ENCODE measurements at regions not wholly inside any gene's neighbourhood (a gene's known extent, or its start where the extent isn't known, plus 50 kb on each side); places are given as distances from the start of the nearest gene placed in this dataset.

- DNase-seq = no peak
Observed at GRCh38 chr10:70939441-70940003, 51.2 kb upstream of the PCBD1 start.

- peak; percentile 68 for DNase-seq
Observed at GRCh38 chr10:70940834-70941568, 52.6 kb upstream of the PCBD1 start.

- no peak for DNase-seq
Observed at GRCh38 chr10:70942125-70942524, 53.8 kb upstream of the PCBD1 start.

GRCh38 chr10:70942725-70943124 is 54.4 kb upstream of the PCBD1 start:
- DNase-seq = no peak

DNA sequence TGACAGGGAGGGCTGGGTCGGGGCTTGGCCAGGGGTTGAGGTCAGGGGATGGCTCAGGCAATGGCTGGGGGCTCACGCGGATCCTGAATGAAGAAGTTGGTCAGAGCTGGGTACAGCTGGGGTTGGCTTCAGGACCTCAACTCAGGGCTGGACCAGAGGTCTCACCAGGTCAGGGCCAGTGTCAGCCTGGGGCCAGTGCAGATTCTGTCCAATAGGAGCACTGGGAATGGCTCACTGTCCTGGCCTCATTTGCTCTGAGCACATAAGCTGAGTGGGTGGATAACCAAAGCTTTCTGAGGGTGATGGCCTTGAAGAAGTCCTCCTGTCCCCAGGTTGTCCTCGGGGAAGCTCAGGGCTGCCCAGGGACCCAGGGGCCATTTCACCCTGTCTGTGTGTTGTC is 54.9 kb upstream of the PCBD1 start:
- DNase-seq = no peak

DNA sequence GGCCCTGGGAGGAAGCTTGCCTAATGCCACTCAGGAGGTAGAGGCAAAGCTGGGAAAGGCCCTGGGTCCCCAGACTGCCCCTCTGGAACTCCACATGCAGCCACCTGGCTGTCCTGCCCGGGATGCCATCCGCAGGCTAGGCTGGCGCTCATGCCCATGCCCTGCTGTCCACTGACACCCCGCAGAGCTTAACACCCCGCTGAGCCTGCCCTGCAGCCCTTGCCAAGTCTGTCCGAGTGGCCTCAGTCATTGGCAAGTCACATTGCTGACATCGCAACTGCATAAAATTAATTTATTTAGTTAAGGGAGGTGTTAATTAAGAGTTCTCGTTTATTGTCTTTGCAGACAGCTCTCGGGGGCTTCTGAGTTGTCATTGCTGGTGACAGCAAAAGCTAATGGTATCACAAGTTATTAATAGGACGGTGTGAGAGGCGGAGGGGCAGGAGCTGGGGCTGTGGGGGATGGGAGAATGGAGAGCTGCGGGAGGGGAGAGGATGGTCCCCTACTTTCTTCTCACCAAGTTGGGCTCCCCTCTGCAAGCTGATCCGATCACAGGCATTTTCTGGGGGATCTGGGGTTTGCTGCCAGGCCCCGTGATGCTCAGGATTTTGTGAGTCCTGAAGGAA is 55.6 kb upstream of the PCBD1 start:
- DNase-seq = no peak

GRCh38 chr10:70950037-70950436 is 61.7 kb upstream of the PCBD1 start:
- DNase-seq = no peak

GRCh38 chr10:70950801-70951200 is 62.4 kb upstream of the PCBD1 start:
- no peak for DNase-seq

GRCh38 chr10:70952401-70952800 is 64.0 kb upstream of the PCBD1 start:
- DNase-seq = no peak

DNA sequence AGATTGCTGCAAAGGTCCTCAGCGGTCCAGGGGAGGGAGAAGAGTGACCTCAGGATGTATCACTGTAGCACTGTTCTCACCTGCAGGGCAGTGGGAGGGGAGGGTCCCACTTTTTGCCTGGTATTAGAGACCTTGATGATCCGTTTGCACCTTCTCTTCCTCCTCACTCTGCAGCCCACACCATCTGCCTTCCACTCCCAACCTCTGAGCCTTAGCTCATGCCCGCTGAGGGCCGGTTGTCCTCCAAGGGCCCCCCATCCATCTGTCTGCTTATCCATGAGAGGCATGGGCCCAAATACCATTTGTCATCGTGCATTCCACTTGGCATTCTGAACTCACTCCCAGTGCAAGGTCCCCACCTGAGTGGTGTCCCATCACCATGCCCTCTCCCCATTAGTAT is 64.6 kb upstream of the PCBD1 start:
- no peak for DNase-seq

DNA sequence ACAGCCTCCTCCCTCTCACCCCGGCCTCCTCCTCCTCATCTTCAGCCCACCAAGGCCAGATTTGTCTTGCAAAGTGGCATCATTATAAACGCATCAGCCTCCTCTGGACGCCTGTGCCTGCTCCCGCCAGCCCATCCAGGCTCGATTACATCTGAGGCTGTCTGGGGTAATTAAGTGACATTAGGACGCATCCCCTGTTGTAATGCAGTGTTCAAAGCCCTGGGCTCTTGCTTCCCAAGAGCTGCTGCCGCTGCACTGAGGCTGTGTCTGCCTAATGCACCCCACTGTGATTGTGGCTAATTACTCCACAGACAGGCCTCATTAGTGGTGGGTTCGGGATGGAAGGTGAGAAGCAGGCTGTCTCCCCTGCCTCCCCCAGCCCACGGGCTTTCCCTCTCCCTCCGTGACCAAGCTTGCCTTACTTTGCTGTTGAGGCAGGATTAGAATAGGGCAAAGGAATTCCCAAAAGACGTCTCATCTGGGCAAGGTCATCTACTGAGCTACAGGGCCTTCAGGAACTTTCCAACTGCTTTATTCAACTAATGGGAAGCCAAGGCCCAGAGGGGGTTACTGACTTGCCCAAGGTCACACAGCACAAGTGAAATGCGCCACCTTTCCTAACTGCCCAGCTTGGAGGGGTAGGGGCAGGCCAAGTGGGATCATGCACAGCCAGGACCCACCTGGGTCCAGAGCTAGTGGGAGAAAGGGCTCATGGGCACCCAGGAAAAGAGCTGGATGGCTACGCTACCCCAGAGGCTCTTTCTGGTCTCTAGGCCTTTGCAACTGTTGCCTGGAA is 66.2 kb upstream of the PCBD1 start:
- no peak for DNase-seq

GRCh38 chr10:70956029-70956759 is 67.8 kb upstream of the PCBD1 start:
- no peak for DNase-seq

- no peak for DNase-seq
Observed at GRCh38 chr10:70958396-70958795, 70.0 kb upstream of the PCBD1 start.

GRCh38 chr10:70960316-70960715 is 72.0 kb upstream of the PCBD1 start:
- DNase-seq = no peak

DNA sequence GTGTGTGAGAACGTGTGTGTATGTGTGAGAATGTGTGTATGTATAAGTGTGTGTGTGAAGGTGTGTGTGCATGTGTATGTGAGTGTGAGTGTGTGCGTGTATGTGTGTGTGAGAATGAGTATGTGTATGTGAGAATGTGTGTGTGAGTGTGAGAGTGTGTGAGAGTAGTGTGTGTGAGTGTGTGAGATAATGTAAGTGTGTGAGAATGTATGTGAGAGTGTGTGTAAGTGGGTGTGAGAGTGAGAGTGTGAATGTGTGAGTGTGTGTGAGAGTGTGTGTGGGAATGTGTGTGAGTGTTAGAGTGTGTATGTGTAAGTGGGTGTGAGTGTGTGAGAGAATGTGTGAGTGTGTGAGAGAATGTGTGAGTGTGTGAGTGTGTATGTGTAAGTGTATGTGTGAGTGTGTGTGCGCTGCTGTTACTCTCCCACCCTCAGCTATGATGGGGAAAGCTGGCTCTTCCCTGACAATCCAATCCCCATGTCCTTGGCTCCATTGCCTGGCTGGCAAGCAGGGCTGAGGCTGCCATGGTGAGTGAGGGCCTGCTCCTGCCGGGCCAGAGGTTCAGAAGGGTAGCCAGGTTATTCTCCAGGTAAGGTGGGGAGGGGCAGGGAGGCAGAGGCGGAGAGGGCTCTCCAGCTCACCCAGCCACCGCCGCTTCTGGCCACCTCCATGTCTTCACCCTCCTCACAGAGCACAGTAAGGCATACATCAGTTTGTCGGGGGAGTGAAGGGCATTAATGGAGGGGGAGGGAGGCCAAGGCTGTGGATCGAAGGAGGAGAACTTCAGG is 72.6 kb upstream of the PCBD1 start:
- DNase-seq = no peak

DNA sequence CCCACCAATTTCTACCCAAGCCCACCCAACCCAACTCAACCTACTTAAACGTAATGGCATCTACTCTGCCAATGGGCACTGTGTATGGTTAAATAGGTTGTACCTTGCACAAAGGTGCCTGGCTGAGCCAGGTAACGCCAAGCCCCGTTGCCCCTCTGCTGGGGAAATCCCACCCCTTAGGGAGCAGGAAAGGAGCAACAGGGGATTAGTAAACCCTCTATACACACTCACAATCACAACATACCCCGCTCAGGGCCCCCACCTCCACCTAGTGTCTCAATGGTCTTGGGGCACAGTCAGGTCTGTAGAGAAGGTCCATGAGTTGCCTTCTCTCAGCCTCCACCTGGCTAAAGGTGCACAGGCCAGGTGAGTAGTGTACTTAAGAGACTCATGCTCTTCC is 74.3 kb upstream of the PCBD1 start:
- DNase-seq = no peak

GRCh38 chr10:70963271-70963670 is 74.9 kb upstream of the PCBD1 start:
- DNase-seq = no peak

GRCh38 chr10:70964245-70964644 is 75.9 kb upstream of the PCBD1 start:
- DNase-seq = no peak

DNA sequence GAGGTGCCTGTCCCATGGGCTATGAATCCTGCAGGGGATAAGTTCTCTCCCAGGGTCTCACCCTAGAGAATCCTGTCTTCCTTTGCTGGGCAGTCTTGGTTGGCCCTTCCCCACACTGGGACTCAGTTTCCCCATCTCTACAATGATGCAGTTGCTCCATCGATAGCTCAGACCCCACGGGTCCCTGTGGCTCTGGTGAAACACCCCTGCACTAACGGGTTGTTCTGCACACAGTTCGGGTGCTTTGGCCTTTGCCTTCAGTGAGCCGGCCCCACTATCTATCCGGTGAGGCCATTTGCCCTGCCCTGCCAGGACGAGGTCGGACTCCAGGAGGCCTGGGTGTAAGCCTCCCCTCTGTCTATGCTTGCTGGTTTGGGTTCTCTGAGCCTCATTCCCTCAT is 76.5 kb upstream of the PCBD1 start:
- no peak for DNase-seq

GRCh38 chr10:70965566-70965965 is 77.2 kb upstream of the PCBD1 start:
- DNase-seq = no peak

- no peak for DNase-seq
Observed at GRCh38 chr10:70966646-70967553, 78.5 kb upstream of the PCBD1 start.

Data from hematopoietic multipotent progenitor cell treated with erythropoietin and hydrocortisone succinate and interleukin-3 and kit ligand, for 6 days (in vitro differentiated cells).